Heart left ventricle (tissue), 16 donors: ENCODE measurements at regions not wholly inside any gene's neighbourhood (a gene's known extent, or its start where the extent isn't known, plus 50 kb on each side); places are given as distances from the start of the nearest gene placed in this dataset.
A peak's percentile ranks its signal among the peaks of the same experiment; 100 is the strongest.
"Not testable (repeated sequence)": the region's sequence is repeated elsewhere in the genome, so short reads cannot be mapped to it uniquely, and the experiment has no call there.

ENCODE experiments used
- ATAC-seq, 4 donors: fragments of 200-7000 bp; cut with Tn5 transposase; one replicate each; pipeline ENCODE4 v1.9.1; 2020 to 2022; ENCODE audit warnings: moderate library complexity in 4 of 4, mild to moderate bottlenecking in 3 of 4, moderate number of reproducible peaks in 1 of 4
- DNase-seq, 5 donors: peaks; one replicate each; pipeline ENCODE4 v3.0.0-alpha.2; 2020
- H3K27ac ChIP-seq, 12 donors: fragments of 200-600 bp; sonication (generic) in 4 of 12; one replicate each; pipeline versions ENCODE4 v1.5.0 to v1.8.0; 2016 to 2022; ENCODE audit warnings: mild to moderate bottlenecking in 2 of 12
- H3K27me3 ChIP-seq, 9 donors: fragments of 200-600 bp; sonication (generic) in 2 of 9; one replicate each; pipeline versions ENCODE4 v1.5.1 to v1.8.0; 2016 to 2022; ENCODE audit warnings: mild to moderate bottlenecking in 3 of 9
- H3K36me3 ChIP-seq, 9 donors: fragments of 200-600 bp; sonication (generic) in 2 of 9; one replicate each; pipeline versions ENCODE4 v1.5.0 to v1.8.0; 2018 to 2022; ENCODE audit warnings: mild to moderate bottlenecking in 2 of 9
- H3K4me1 ChIP-seq, 12 donors: fragments of 200-600 bp; sonication (generic) in 4 of 12; one replicate each; pipeline versions ENCODE4 v1.5.0 to v1.8.0; 2016 to 2022; ENCODE audit warnings: mild to moderate bottlenecking in 3 of 12
- H3K4me3 ChIP-seq, 12 donors: fragments of 200-600 bp; sonication (generic) in 4 of 12; one replicate each; pipeline versions ENCODE4 v1.5.0 to v1.8.0; 2017 to 2022; ENCODE audit warnings: mild to moderate bottlenecking in 9 of 12, moderate library complexity in 4 of 12
- H3K9me3 ChIP-seq, 12 donors: fragments of 200-600 bp; sonication (generic) in 4 of 12; one replicate each; pipeline versions ENCODE4 v1.5.0 to v1.8.0; 2016 to 2022; ENCODE audit warnings: mild to moderate bottlenecking in 1 of 12
- CTCF ChIP-seq, 12 donors: fragments of 200-600 bp; sonication (generic) in 4 of 12; IDR thresholded peaks; one replicate each; pipeline versions ENCODE4 v1.5.0 to v1.8.0; 2018 to 2022; ENCODE audit warnings: antibody characterized with exemption in 12 of 12, mild to moderate bottlenecking in 5 of 12
- POLR2A ChIP-seq, 2 donors: fragments of 450-650 bp; IDR thresholded peaks; one replicate each; pipeline ENCODE4 v1.6.1; 2017; ENCODE audit warnings: antibody characterized with exemption in 2 of 2, mild to moderate bottlenecking in 2 of 2, moderate library complexity in 2 of 2
- WGBS, 4 donors: extraction: QIAGEN DNeasy Blood & Tissue Kit in 2 of 4; methylation state at CpG; one replicate each; pipeline versions ENCODE4 v1.1.5 to v1.1.7; 2013 to 2018; 5-methylcytosine and 5-hydroxymethylcytosine counted together
- intact Hi-C, 10 donors: fragments of 100-400 bp; cut with DNase I; formaldehyde crosslinking; loops; one replicate each; pipeline versions ENCODE4 v1.11.1 to v1.14.2; 2022
- donor health status: ischemic (EF 13 %, LVEDD 7.1; RV severe dilation, severe dysfunction).
- donor health status: healthy with polysubstance abuse.
- donor health status: DM: no; HTN: yes; CAD: no.
- donor health status: DM: no; HTN: no; CAD: no.
- donor health status: ischemic (EF 25% LVEDD 6.9; RV normal size, moderate dysfunction).
- donor health status: ischemic (EF 25% LVEDD 5.7; RV mildly dilated, moderate dysfunction).
- donor health status: healthy.
- donor health status: DM: yes; HTN: yes; CAD: no.
- donor health status: ischemic (EF 35%, LVEDD 5.7; RV mildly dilated, moderate dysfunction).
- donor health status: nonischemic (EF 11% LVEDD 7.7; RV severe dilation, severe dysfunction).
- donor health status: DM: yes; HTN: yes; CAD: no.
- donor health status: PGD.
- donor health status: ischemic (EF 29% LVEDD 5.4; RV normal size, mild dysfunction).
- donor health status: nonischemic (EF 23%, LVEDD 6.1; RV moderate dilation, normal function).

- TF ChIP-seq CTCF (IDR thresholded peaks at IDR 0.05): peak in 7 of 12 donors; percentile 9 to 43 (median 28)
- ATAC-seq, H3K4me3 ChIP-seq, H3K27ac ChIP-seq, intact Hi-C loops, H3K9me3 ChIP-seq, DNase-seq, H3K27me3 ChIP-seq, H3K4me1 ChIP-seq, H3K36me3 ChIP-seq: not testable (repeated sequence)
- whole genome bisulfite sequencing, 4 donors: 75 to 79% (median 77%) methylated on average over 3 of the region's 3 CpGs
Observed at GRCh38 chr10:38390725-38391124, 296.6 kb downstream of the ZNF37A start.

GRCh38 chr10:38395465-38395864 is 301.3 kb downstream of the ZNF37A start:
- H3K4me3 ChIP-seq, intact Hi-C loops, H3K27me3 ChIP-seq, DNase-seq, H3K4me1 ChIP-seq, H3K36me3 ChIP-seq, H3K9me3 ChIP-seq: not testable (repeated sequence)
- peak in 3 of 4 donors; percentile 32 to 67 (median 55) for ATAC-seq
- H3K27ac ChIP-seq: peak overlapping the region in 1 of 12 donors; percentile 11
- 58 to 94% (median 75%) methylated on average over 1 of the region's 1 CpG for WGBS, 4 donors

GRCh38 chr10:38396178-38396954 is 302.2 kb downstream of the ZNF37A start:
- ATAC-seq: peak in 3 of 4 donors; percentile 37 to 72 (median 59)
- 35 to 80% (median 65%) methylated on average over 1 to 2 of the region's 2 CpGs for WGBS, 4 donors
- H3K4me1 ChIP-seq, H3K27me3 ChIP-seq, H3K36me3 ChIP-seq, DNase-seq, intact Hi-C loops, H3K4me3 ChIP-seq, H3K9me3 ChIP-seq: not testable (repeated sequence)
- H3K27ac ChIP-seq: peak overlapping the region in 6 of 12 donors; percentile 7 to 62 (median 31)

GRCh38 chr10:38401565-38401964 is 307.4 kb downstream of the ZNF37A start:
- ATAC-seq, DNase-seq, H3K36me3 ChIP-seq, H3K27me3 ChIP-seq, intact Hi-C loops, H3K9me3 ChIP-seq: not testable (repeated sequence)
- 88 to 94% (median 92%) methylated on average over 13 of the region's 13 CpGs for WGBS, 4 donors
- Histone ChIP-seq H3K4me1 (peaks cover 0 to 19% (median 0%) of the 10 kb centered on the region in 12 donors), H3K4me3 (peak overlapping the region in 8 of 12 donors; percentile 72 to 81 (median 78)), H3K27ac (peak overlapping the region in 5 of 12 donors; percentile 90 to 95 (median 90))

GRCh38 chr10:38402442-38403346 is 308.6 kb downstream of the ZNF37A start:
- H3K36me3 ChIP-seq, H3K27me3 ChIP-seq, intact Hi-C loops, H3K9me3 ChIP-seq: not testable (repeated sequence)
- peak; percentile 100 for ATAC-seq
- Histone ChIP-seq H3K27ac (peak overlapping the region; percentile 87 to 97 (median 94)), H3K4me1 (peaks cover 0 to 19% (median 0%) of the 10 kb centered on the region in 12 donors), H3K4me3 (peak overlapping the region; percentile 59 to 81 (median 74))
- peak; percentile 95 to 98 (median 96) for DNase-seq
- TF ChIP-seq CTCF (IDR thresholded peaks at IDR 0.05) (peak in 2 of 12 donors; percentile 7 to 9), POLR2A (IDR thresholded peaks at IDR 0.05) (peak in 1 of 2 donors; percentile 49)
- 1 to 15% (median 1%) methylated on average over 49 to 110 of the region's 110 CpGs for WGBS, 4 donors

- intact Hi-C loops, H3K36me3 ChIP-seq, ATAC-seq, H3K27me3 ChIP-seq, H3K9me3 ChIP-seq: not testable (repeated sequence)
- peak overlapping the region in 11 of 12 donors; percentile 35 to 73 (median 60) for H3K4me3 ChIP-seq
- peak in 1 of 5 donors; percentile 22 for DNase-seq
- H3K27ac ChIP-seq: peak overlapping the region; percentile 83 to 96 (median 94)
- WGBS, 4 donors: 72 to 76% (median 74%) methylated on average over 23 of the region's 23 CpGs
- H3K4me1 ChIP-seq: peaks cover 0 to 19% (median 0%) of the 10 kb centered on the region in 12 donors
Observed at GRCh38 chr10:38403347-38404117, 309.4 kb downstream of the ZNF37A start.

- H3K9me3 ChIP-seq, DNase-seq, H3K4me3 ChIP-seq, H3K4me1 ChIP-seq, ATAC-seq, intact Hi-C loops, H3K27me3 ChIP-seq, H3K27ac ChIP-seq: not testable (repeated sequence)
- H3K36me3 ChIP-seq: peaks cover 0 to 13% (median 0%) of the 10 kb centered on the region in 9 donors
- 75 to 100% (median 86%) methylated on average over 1 of the region's 1 CpG for WGBS, 4 donors
Observed at GRCh38 chr10:38423634-38424033, 329.5 kb downstream of the ZNF37A start.

GRCh38 chr10:38430242-38430641 is 336.1 kb downstream of the ZNF37A start:
- H3K36me3 ChIP-seq, H3K9me3 ChIP-seq, DNase-seq, H3K27me3 ChIP-seq, intact Hi-C loops, ATAC-seq, H3K4me3 ChIP-seq, H3K27ac ChIP-seq, H3K4me1 ChIP-seq: not testable (repeated sequence)
- WGBS, 4 donors: 81 to 97% (median 88%) methylated on average over 2 of the region's 2 CpGs
